ENCODE measurements at regions not wholly inside any gene's neighbourhood (a gene's known extent, or its start where the extent isn't known, plus 50 kb on each side); places are given as distances from the start of the nearest gene placed in this dataset.
A peak's percentile ranks its signal among the peaks of the same experiment; 100 is the strongest.

GRCh38 chr21:15300131-15300530, 235.3 kb upstream of the NRIP1 start:
- WGBS, 2 experiments (ENCODE audit: low coverage in 1 of 2, low lambda C conversion rate in 2 of 2, missing lambda C conversion rate in 2 of 2): 93% methylated on average over 2 of the region's 2 CpGs

DNA sequence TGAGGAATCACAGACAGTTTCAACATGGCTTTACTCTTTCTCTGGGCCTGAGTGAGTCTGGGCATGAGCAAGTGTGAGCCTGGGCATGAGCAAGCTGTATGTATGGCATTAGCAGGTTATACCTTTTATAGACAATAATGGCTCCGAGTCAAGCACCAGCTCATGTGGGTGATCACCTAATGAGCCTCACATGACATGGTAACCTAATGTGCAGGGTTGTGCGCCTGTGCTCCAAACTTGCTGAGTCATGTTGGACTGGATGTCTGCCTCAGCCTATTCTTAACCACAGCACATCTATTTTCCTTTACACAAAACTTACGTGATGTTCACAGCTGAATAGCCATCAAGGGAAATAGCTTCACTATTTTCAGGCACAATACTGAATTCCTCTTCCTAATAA, 236.2 kb upstream of the NRIP1 start:
- Histone ChIP-seq H3F3A (ENCODE audit: insufficient read depth) (no peaks in the 10 kb centered on the region), H3K9me2 (ENCODE audit: insufficient read depth) (no peaks in the 10 kb centered on the region; the same call in 1 of the 2 replicates), H3K4me3 (no peak overlapping the region), H3K9me3 (ENCODE audit: low read depth) (no peaks in the 10 kb centered on the region), H3K4me2 (ENCODE audit: unreplicated experiment) (no peak overlapping the region), H3K27me3 (replicated peaks; ENCODE audit: insufficient read depth) (no peaks in the 10 kb centered on the region), H4K20me1 (ENCODE audit: insufficient read depth) (no peaks in the 10 kb centered on the region), H3K36me3 (ENCODE audit: low read depth) (no peaks in the 10 kb centered on the region), H3K79me2 (ENCODE audit: insufficient read depth) (no peaks in the 10 kb centered on the region), H2AFZ (no peak overlapping the region), H3K9ac (no peak overlapping the region), H3K4me1 (ENCODE audit: insufficient read depth) (no peaks in the 10 kb centered on the region), H3K27ac (no peak overlapping the region)
- in situ Hi-C loops (cut with MboI): no loop called here
- TF ChIP-seq EZH2phosphoT487 (IDR thresholded peaks at IDR 0.05; ENCODE audit: insufficient read depth, low read depth) (no peak), EZH2 (IDR thresholded peaks at IDR 0.05; ENCODE audit: insufficient read depth, poor library complexity, severe bottlenecking) (no peak)
- peak; percentile 10 for DNase-seq
- WGBS, 2 experiments (ENCODE audit: low coverage in 1 of 2, low lambda C conversion rate in 2 of 2, missing lambda C conversion rate in 2 of 2): 85 to 88% methylated on average over 3 of the region's 3 CpGs

More at GRCh38 chr21:15300131-15300530, 235.3 kb upstream of the NRIP1 start:
- Histone ChIP-seq H3K4me3 (no peak overlapping the region), H3F3A (ENCODE audit: insufficient read depth) (no peaks in the 10 kb centered on the region), H3K4me1 (ENCODE audit: insufficient read depth) (no peaks in the 10 kb centered on the region), H3K9me2 (ENCODE audit: insufficient read depth) (no peaks in the 10 kb centered on the region; the same call in 1 of the 2 replicates), H3K4me2 (ENCODE audit: unreplicated experiment) (no peak overlapping the region), H3K27ac (no peak overlapping the region), H2AFZ (no peak overlapping the region), H3K9ac (no peak overlapping the region), H3K79me2 (ENCODE audit: insufficient read depth) (no peaks in the 10 kb centered on the region), H3K36me3 (ENCODE audit: low read depth) (no peaks in the 10 kb centered on the region), H3K9me3 (ENCODE audit: low read depth) (no peaks in the 10 kb centered on the region), H3K27me3 (replicated peaks; ENCODE audit: insufficient read depth) (no peaks in the 10 kb centered on the region), H4K20me1 (ENCODE audit: insufficient read depth) (no peaks in the 10 kb centered on the region)
- no peak for TF ChIP-seq EZH2phosphoT487 (IDR thresholded peaks at IDR 0.05; ENCODE audit: insufficient read depth, low read depth)
- TF ChIP-seq EZH2 (IDR thresholded peaks at IDR 0.05; ENCODE audit: insufficient read depth, poor library complexity, severe bottlenecking): no peak
- in situ Hi-C loops (cut with MboI): no loop called here
- DNase-seq: no peak

- no peaks in the 10 kb centered on the region for H3K36me3 ChIP-seq (ENCODE audit: low read depth)
- no peaks in the 10 kb centered on the region for H3K4me1 ChIP-seq (ENCODE audit: insufficient read depth)
- no peak overlapping the region for H2AFZ ChIP-seq
- peak; percentile 48 for DNase-seq
- H3K27ac ChIP-seq: no peak overlapping the region
- no peaks in the 10 kb centered on the region for H3K27me3 ChIP-seq (replicated peaks; ENCODE audit: insufficient read depth)
- no peak overlapping the region for H3K9ac ChIP-seq
- no peaks in the 10 kb centered on the region for H3F3A ChIP-seq (ENCODE audit: insufficient read depth)
- no peak overlapping the region for H3K4me2 ChIP-seq (ENCODE audit: unreplicated experiment)
- H4K20me1 ChIP-seq (ENCODE audit: insufficient read depth): no peaks in the 10 kb centered on the region
- 51 to 69% methylated on average over 2 of the region's 2 CpGs for WGBS, 2 experiments (ENCODE audit: low coverage in 1 of 2, low lambda C conversion rate in 2 of 2, missing lambda C conversion rate in 2 of 2)
- H3K4me3 ChIP-seq: no peak overlapping the region
- H3K9me3 ChIP-seq (ENCODE audit: low read depth): no peaks in the 10 kb centered on the region
- no peaks in the 10 kb centered on the region for H3K79me2 ChIP-seq (ENCODE audit: insufficient read depth)
- in situ Hi-C loops (cut with MboI): no loop called here
- no peak for TF ChIP-seq EZH2phosphoT487 (IDR thresholded peaks at IDR 0.05; ENCODE audit: insufficient read depth, low read depth)
- TF ChIP-seq EZH2 (IDR thresholded peaks at IDR 0.05; ENCODE audit: insufficient read depth, poor library complexity, severe bottlenecking): no peak
- no peaks in the 10 kb centered on the region; the same call in 1 of the 2 replicates for H3K9me2 ChIP-seq (ENCODE audit: insufficient read depth)
Observed at GRCh38 chr21:15301736-15302135, 236.9 kb upstream of the NRIP1 start.

DNA sequence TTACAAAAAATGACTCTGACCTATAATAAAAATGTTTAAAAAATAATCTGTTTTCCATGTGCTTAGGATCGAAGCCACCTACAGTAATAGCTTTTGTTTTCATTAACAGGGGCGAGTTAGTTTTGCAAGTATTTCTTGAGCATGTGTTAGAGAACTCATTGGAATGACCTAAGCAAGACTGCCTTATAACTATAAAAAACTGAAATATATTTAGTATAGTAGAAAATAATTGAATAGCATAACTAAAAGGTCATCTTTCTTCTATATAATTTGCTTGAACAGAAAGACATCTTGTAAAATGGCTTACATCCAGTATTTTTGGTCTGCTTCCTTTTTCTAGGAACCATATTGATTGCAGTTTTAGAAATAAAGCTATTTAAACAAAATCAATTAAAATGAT, 241.5 kb upstream of the NRIP1 start:
- Histone ChIP-seq H3K9me2 (ENCODE audit: insufficient read depth) (no peaks in the 10 kb centered on the region; the same call in 1 of the 2 replicates), H3F3A (ENCODE audit: insufficient read depth) (no peaks in the 10 kb centered on the region), H3K36me3 (ENCODE audit: low read depth) (no peaks in the 10 kb centered on the region), H4K20me1 (ENCODE audit: insufficient read depth) (no peaks in the 10 kb centered on the region), H3K27me3 (replicated peaks; ENCODE audit: insufficient read depth) (no peaks in the 10 kb centered on the region), H3K27ac (no peak overlapping the region), H3K4me1 (ENCODE audit: insufficient read depth) (no peaks in the 10 kb centered on the region), H3K4me3 (no peak overlapping the region), H2AFZ (no peak overlapping the region), H3K9ac (no peak overlapping the region), H3K4me2 (ENCODE audit: unreplicated experiment) (no peak overlapping the region), H3K9me3 (ENCODE audit: low read depth) (no peaks in the 10 kb centered on the region), H3K79me2 (ENCODE audit: insufficient read depth) (no peaks in the 10 kb centered on the region)
- TF ChIP-seq EZH2 (IDR thresholded peaks at IDR 0.05; ENCODE audit: insufficient read depth, poor library complexity, severe bottlenecking) (no peak), EZH2phosphoT487 (IDR thresholded peaks at IDR 0.05; ENCODE audit: insufficient read depth, low read depth) (no peak)
- WGBS, 2 experiments (ENCODE audit: low coverage in 1 of 2, low lambda C conversion rate in 2 of 2, missing lambda C conversion rate in 2 of 2): 59 to 62% methylated on average over 2 of the region's 2 CpGs
- in situ Hi-C loops (cut with MboI): no loop called here
- no peak for DNase-seq

DNA sequence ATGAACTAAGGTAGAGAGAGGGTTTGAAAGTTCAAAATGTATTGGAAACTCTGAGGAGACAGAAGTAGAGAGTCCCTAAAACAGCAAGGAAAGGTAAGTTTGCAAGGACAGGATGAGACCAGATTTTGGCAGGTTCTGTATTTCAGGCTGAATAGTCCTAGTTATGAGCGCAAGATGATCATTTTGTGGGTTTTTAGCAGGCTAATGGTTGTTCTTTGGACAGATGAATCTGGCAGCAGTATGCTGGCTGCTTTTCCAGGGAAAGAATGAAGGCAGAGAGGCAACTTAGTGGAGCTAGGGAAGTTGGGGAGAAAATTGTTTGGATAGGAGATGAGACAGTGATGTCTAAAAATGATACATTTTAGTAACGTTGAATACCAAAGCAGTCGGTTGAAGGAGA, 243.5 kb upstream of the NRIP1 start:
- TF ChIP-seq EZH2phosphoT487 (IDR thresholded peaks at IDR 0.05; ENCODE audit: insufficient read depth, low read depth) (no peak), EZH2 (IDR thresholded peaks at IDR 0.05; ENCODE audit: insufficient read depth, poor library complexity, severe bottlenecking) (no peak)
- Histone ChIP-seq H3K4me3 (no peak overlapping the region), H3K36me3 (ENCODE audit: low read depth) (no peaks in the 10 kb centered on the region), H3K27ac (no peak overlapping the region), H4K20me1 (ENCODE audit: insufficient read depth) (no peaks in the 10 kb centered on the region), H3K27me3 (replicated peaks; ENCODE audit: insufficient read depth) (no peaks in the 10 kb centered on the region), H2AFZ (no peak overlapping the region), H3K4me1 (ENCODE audit: insufficient read depth) (no peaks in the 10 kb centered on the region), H3K4me2 (ENCODE audit: unreplicated experiment) (no peak overlapping the region), H3K9ac (no peak overlapping the region), H3F3A (ENCODE audit: insufficient read depth) (no peaks in the 10 kb centered on the region), H3K9me2 (ENCODE audit: insufficient read depth) (no peaks in the 10 kb centered on the region; the same call in 1 of the 2 replicates), H3K79me2 (ENCODE audit: insufficient read depth) (no peaks in the 10 kb centered on the region), H3K9me3 (ENCODE audit: low read depth) (no peaks in the 10 kb centered on the region)
- DNase-seq: no peak
- 35 to 47% methylated on average over 3 of the region's 3 CpGs for whole genome bisulfite sequencing, 2 experiments (ENCODE audit: low coverage in 1 of 2, low lambda C conversion rate in 2 of 2, missing lambda C conversion rate in 2 of 2)
- in situ Hi-C loops (cut with MboI): no loop called here
